MCF 10A (cell line): ENCODE measurements at regions not wholly inside any gene's neighbourhood (a gene's known extent, or its start where the extent isn't known, plus 50 kb on each side); places are given as distances from the start of the nearest gene placed in this dataset.

Source experiments
- BruUV-seq: library from RNA; stranded (reverse); fragments of 400-500 nt; replicated peaks from 2 replicates; lab custom pipeline; 2021; lab: Mats Ljungman, UMichigan
- CTCF ChIA-PET: fragments of 300-600 bp; sonication (Branson Sonifier 250); formaldehyde crosslinking; extraction: SDS; loops from one replicate; lab custom pipeline; 2021; ENCODE audit warnings: antibody characterized with exemption, inconsistent platforms; lab: Yijun Ruan, JAX
- POLR2A ChIA-PET: fragments of 300-600, 350-650 bp; sonication (Branson Sonifier 250); formaldehyde crosslinking; extraction: SDS; loops from one replicate; lab custom pipeline; 2020; ENCODE audit warnings: antibody characterized with exemption, inconsistent platforms; lab: Yijun Ruan, JAX
- DNase-seq: peaks from one replicate; pipeline ENCODE4 v3.0.0-alpha.2; 2018; ENCODE audit not compliant: unreplicated experiment
- H3K27ac Mint-ChIP-seq: one replicate; pipeline ENCODE4 v1.8.0; 2022; ENCODE audit warnings: mild to moderate bottlenecking, low read depth, mixed read lengths; ENCODE audit not compliant: unreplicated experiment
- H3K27me3 Mint-ChIP-seq: one replicate; pipeline ENCODE4 v1.8.0; 2022; ENCODE audit warnings: mixed read lengths; ENCODE audit not compliant: insufficient read depth, unreplicated experiment
- H3K36me3 Mint-ChIP-seq: one replicate; pipeline ENCODE4 v1.8.0; 2022; ENCODE audit warnings: mild to moderate bottlenecking, moderate library complexity, mixed read lengths; ENCODE audit not compliant: insufficient read depth, unreplicated experiment
- H3K4me1 Mint-ChIP-seq: one replicate; pipeline ENCODE4 v1.8.0; 2022; ENCODE audit warnings: mixed read lengths; ENCODE audit not compliant: insufficient read depth, unreplicated experiment
- H3K4me3 Mint-ChIP-seq: one replicate; pipeline ENCODE4 v1.8.0; 2022; ENCODE audit warnings: mild to moderate bottlenecking, moderate library complexity, mixed read lengths; ENCODE audit not compliant: unreplicated experiment
- H3K9me3 Mint-ChIP-seq: one replicate; pipeline ENCODE4 v1.8.0; 2022; ENCODE audit warnings: mixed read lengths; ENCODE audit not compliant: unreplicated experiment
- intact Hi-C: fragments of 100-400 bp; cut with micrococcal nuclease; formaldehyde crosslinking; loops from 2 replicates; pipeline ENCODE4 v1.14.1; 2022
- TF ChIP-seq, protein P1 (sequence below): fragments of 200-600 bp; IDR thresholded peaks from one replicate; pipeline ENCODE4 v1.8.0; 2022; ENCODE audit warnings: antibody characterized with exemption, mild to moderate bottlenecking; ENCODE audit not compliant: unreplicated experiment

DNA sequence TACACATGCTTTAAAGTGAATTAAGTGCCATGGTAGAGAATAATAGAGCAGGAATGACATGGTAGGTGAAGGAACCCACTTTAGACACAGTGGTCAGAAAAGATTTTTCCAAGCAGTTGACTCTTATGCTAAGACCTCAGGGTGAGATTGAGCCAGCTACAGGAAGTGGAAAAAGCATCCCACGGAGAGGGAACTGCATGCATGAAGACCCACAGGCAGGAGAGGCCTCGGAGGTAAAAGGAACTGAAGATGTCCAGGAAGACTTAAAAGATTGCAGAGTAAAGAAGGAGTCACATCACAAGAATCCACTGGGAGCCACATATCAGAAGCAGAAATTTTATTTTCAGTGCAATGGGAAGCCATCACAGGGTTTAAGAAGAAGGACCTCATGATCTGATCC, 499.2 kb upstream of the FAM98A start:
- H3K4me1 Mint-ChIP-seq = peaks cover 13% of the 10 kb centered on the region
- H3K27me3 Mint-ChIP-seq = no peaks in the 10 kb centered on the region
- POLR2A ChIA-PET = no interaction called here
- BruUV-seq = no TSS peak
- CTCF ChIA-PET = interaction anchor here (1.4 to 7.0 kb wide), 2 partner anchors 416 to 472 kb away, joined by 3 to 127 read pairs; no protein-coding TSS in a partner anchor
- no peak for DNase-seq
- TF ChIP-seq, protein P1, sequence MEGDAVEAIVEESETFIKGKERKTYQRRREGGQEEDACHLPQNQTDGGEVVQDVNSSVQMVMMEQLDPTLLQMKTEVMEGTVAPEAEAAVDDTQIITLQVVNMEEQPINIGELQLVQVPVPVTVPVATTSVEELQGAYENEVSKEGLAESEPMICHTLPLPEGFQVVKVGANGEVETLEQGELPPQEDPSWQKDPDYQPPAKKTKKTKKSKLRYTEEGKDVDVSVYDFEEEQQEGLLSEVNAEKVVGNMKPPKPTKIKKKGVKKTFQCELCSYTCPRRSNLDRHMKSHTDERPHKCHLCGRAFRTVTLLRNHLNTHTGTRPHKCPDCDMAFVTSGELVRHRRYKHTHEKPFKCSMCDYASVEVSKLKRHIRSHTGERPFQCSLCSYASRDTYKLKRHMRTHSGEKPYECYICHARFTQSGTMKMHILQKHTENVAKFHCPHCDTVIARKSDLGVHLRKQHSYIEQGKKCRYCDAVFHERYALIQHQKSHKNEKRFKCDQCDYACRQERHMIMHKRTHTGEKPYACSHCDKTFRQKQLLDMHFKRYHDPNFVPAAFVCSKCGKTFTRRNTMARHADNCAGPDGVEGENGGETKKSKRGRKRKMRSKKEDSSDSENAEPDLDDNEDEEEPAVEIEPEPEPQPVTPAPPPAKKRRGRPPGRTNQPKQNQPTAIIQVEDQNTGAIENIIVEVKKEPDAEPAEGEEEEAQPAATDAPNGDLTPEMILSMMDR = no peak
- H3K27ac Mint-ChIP-seq = no peak overlapping the region
- H3K36me3 Mint-ChIP-seq = no peaks in the 10 kb centered on the region
- intact Hi-C loops = loop anchor here (5.0 kb wide), 2 partner anchors 416 to 1314 kb away; no protein-coding TSS in a partner anchor
- no peaks in the 10 kb centered on the region for H3K9me3 Mint-ChIP-seq
- H3K4me3 Mint-ChIP-seq = no peak overlapping the region

DNA sequence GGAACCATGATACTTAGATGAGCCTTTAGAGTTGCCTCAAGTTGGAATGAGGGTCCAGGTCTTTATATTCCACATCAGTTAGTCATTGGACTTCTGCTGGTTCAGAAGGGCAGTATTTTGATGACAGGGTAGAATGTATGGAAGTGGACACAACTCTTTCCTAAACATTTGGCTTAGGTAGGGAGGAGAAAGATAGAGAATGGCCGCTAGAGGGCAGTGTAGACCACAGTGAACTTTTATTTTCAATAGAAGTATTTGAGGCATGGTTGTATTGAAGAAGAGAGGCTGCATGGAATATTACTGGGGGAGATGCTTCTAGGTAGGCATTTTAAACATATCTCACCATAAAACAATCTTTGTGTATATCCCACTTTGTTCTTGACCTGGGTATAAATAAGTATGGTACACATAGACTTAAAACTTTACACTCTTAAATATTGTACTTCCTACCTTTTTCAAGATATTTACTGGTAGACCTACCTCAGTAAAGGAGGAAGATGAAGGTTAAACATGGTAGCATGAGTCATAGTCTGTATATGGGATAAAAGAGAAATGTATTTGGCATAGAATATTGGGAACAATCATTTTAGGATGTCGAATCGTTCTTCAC, 497.6 kb upstream of the FAM98A start:
- intact Hi-C loops = loop anchor here (1.0 to 5.0 kb wide), 6 partner anchors 414 to 1316 kb away; no protein-coding TSS in a partner anchor
- Mint-ChIP-seq H3K4me3 (no peak overlapping the region), H3K27ac (no peak overlapping the region), H3K4me1 (peaks cover 5% of the 10 kb centered on the region), H3K36me3 (no peaks in the 10 kb centered on the region), H3K27me3 (no peaks in the 10 kb centered on the region), H3K9me3 (no peaks in the 10 kb centered on the region)
- DNase-seq = peak; percentile 75
- no TSS peak for BruUV-seq
- ChIA-PET POLR2A (no interaction called here), CTCF (interaction anchor here (0.5 to 7.0 kb wide), 16 partner anchors 10 to 1315 kb away, joined by 3 to 127 read pairs (median 4); no protein-coding TSS in a partner anchor)
- TF ChIP-seq, protein P1 = peak; percentile 71

DNA sequence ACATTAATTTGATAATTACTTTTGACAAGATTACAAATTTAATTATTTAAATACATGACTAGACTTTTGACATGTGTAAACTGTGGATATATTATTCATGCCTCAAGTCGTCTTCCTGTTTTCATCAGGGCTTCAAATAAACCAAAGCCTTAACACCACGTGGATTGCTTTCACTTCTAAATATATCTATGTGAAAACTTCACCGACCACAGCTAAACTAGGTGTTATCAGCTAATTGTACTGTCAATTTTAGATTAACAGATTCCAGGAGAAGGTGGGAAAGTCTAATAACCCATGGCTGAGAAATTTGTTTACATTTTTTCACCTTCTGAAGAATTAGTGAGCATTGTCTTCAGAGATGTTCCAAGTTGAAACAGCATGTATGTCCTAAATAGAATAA, 494.7 kb upstream of the FAM98A start:
- Mint-ChIP-seq H3K4me1 (peaks cover 5% of the 10 kb centered on the region), H3K9me3 (no peaks in the 10 kb centered on the region), H3K27ac (no peak overlapping the region), H3K36me3 (no peaks in the 10 kb centered on the region), H3K4me3 (no peak overlapping the region), H3K27me3 (no peaks in the 10 kb centered on the region)
- POLR2A ChIA-PET = no interaction called here
- intact Hi-C loops = no loop called here
- no peak for DNase-seq
- TF ChIP-seq, protein P1 = no peak
- no TSS peak for BruUV-seq
- CTCF ChIA-PET = interaction anchor here (0.6 to 7.0 kb wide), 4 partner anchors 476 to 988 kb away, joined by 3 to 127 read pairs (median 6); no protein-coding TSS in a partner anchor

DNA sequence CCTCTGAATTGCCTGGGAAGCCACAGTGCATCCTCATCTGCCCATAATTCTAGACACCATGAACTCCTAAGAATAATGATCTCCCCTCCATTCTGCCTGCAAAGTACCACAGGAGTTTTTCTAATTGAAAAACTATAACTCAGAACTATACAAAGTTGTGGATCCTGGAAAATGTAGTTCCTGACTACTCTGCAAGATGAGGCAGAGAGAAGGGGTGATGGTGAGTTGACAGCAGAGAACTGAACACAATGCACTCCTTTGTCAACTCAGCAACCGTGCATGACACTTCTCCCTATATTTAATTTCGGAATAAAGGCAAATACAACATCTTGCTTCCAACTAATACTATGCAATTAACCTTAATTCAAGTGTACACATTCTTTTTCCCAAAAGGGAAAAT, 471.1 kb upstream of the FAM98A start:
- intact Hi-C loops = no loop called here
- ChIA-PET POLR2A (no interaction called here), CTCF (no interaction called here)
- Mint-ChIP-seq H3K4me1 (no peaks in the 10 kb centered on the region), H3K27ac (no peak overlapping the region), H3K4me3 (no peak overlapping the region), H3K9me3 (no peaks in the 10 kb centered on the region), H3K27me3 (no peaks in the 10 kb centered on the region), H3K36me3 (no peaks in the 10 kb centered on the region)
- TF ChIP-seq, protein P1 = no peak
- DNase-seq = no peak
- BruUV-seq = no TSS peak
